ENCODE measurements at regions not wholly inside any gene's neighbourhood (a gene's known extent, or its start where the extent isn't known, plus 50 kb on each side); places are given as distances from the start of the nearest gene placed in this dataset.

DNA sequence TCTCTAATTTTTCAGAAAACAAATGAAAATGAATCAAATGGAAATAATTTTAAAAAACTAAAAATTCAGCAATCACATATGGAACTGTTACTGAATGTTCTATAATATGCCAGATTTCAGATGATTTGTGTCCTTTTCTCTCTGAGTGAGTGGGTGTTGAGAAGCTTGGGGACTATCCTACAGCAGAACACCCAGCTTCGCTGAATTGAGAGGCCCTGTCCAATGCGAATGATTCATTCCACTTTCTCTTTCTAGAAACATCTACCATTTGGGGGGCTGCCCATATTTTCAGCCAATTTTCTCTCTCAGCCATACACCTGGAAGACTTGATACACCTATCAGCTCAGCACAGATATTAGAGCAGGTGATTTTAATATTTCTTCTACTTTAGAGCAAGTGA lies 1666.7 kb downstream of the EFNB2 start:
- TF ChIP-seq, protein P1, sequence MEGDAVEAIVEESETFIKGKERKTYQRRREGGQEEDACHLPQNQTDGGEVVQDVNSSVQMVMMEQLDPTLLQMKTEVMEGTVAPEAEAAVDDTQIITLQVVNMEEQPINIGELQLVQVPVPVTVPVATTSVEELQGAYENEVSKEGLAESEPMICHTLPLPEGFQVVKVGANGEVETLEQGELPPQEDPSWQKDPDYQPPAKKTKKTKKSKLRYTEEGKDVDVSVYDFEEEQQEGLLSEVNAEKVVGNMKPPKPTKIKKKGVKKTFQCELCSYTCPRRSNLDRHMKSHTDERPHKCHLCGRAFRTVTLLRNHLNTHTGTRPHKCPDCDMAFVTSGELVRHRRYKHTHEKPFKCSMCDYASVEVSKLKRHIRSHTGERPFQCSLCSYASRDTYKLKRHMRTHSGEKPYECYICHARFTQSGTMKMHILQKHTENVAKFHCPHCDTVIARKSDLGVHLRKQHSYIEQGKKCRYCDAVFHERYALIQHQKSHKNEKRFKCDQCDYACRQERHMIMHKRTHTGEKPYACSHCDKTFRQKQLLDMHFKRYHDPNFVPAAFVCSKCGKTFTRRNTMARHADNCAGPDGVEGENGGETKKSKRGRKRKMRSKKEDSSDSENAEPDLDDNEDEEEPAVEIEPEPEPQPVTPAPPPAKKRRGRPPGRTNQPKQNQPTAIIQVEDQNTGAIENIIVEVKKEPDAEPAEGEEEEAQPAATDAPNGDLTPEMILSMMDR (IDR thresholded peaks at IDR 0.05; ENCODE audit: poor library complexity, severe bottlenecking), result no peak
- DNase-seq (ENCODE audit: low spot score) (no peak), ATAC-seq (ENCODE audit: low read depth) (no peak)
- no peak overlapping the region for H3K4me3 ChIP-seq (ENCODE audit: severe bottlenecking)
- H3K36me3 ChIP-seq (ENCODE audit: low read depth), result no peaks in the 10 kb centered on the region
- H3K9me3 ChIP-seq (ENCODE audit: severe bottlenecking), result no peaks in the 10 kb centered on the region
- no peaks in the 10 kb centered on the region for H3K27me3 ChIP-seq (ENCODE audit: insufficient read depth, poor library complexity, severe bottlenecking)
- no peaks in the 10 kb centered on the region for H3K4me1 ChIP-seq (ENCODE audit: insufficient read depth, poor library complexity, severe bottlenecking)
- H3K27ac ChIP-seq (ENCODE audit: poor library complexity, severe bottlenecking), result no peak overlapping the region

DNA sequence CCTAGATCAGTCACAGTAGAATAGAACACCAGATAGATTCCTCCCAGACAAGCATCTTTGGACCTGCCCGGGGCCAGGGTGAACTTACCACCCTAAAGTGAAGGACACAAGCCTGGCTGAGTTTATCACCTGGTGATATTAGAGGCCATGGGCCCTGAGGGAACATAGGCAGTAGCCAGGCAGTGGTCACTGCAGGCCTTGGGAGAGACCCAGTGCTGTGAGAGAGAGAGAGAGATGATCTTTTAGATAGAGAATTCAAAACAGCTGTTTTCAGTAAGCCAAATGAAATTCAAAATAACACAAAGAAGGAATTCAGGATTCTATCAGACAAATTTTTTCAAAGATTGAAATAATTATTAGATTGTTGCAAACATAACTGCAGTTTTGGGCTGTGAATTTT lies 1679.9 kb downstream of the EFNB2 start:
- H3K9me3 ChIP-seq (ENCODE audit: severe bottlenecking), result no peaks in the 10 kb centered on the region
- H3K27me3 ChIP-seq (ENCODE audit: insufficient read depth, poor library complexity, severe bottlenecking), result no peaks in the 10 kb centered on the region
- DNase-seq (ENCODE audit: low spot score) (no peak), ATAC-seq (ENCODE audit: low read depth) (no peak)
- H3K4me3 ChIP-seq (ENCODE audit: severe bottlenecking), result no peak overlapping the region
- H3K27ac ChIP-seq (ENCODE audit: poor library complexity, severe bottlenecking), result no peak overlapping the region
- TF ChIP-seq, protein P1 (IDR thresholded peaks at IDR 0.05; ENCODE audit: poor library complexity, severe bottlenecking), result no peak
- H3K36me3 ChIP-seq (ENCODE audit: low read depth), result no peaks in the 10 kb centered on the region
- H3K4me1 ChIP-seq (ENCODE audit: insufficient read depth, poor library complexity, severe bottlenecking), result no peaks in the 10 kb centered on the region

DNA sequence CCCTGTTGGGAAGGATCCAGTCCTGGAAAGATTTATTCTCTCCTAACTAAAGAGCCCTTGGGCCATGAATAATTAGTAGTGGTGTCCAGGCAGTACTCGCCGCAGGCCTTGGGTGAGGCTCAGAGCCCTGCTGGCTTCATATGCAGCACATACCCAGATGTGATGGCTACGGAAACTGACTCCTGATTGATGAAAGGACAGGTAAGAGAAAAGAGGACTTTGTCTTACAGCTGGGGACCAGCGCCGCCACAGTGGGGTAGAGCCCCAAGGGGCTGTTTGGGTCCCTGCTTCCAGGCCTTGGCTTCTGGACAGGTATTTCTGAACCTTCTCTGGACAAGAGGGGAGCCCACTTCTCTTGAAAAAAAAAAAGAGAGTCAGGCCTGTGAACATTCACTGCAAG lies 1680.8 kb downstream of the EFNB2 start:
- no peak overlapping the region for H3K4me3 ChIP-seq (ENCODE audit: severe bottlenecking)
- H3K27me3 ChIP-seq (ENCODE audit: insufficient read depth, poor library complexity, severe bottlenecking), result no peaks in the 10 kb centered on the region
- ATAC-seq (ENCODE audit: low read depth) (no peak), DNase-seq (ENCODE audit: low spot score) (no peak)
- H3K27ac ChIP-seq (ENCODE audit: poor library complexity, severe bottlenecking), result no peak overlapping the region
- no peaks in the 10 kb centered on the region for H3K4me1 ChIP-seq (ENCODE audit: insufficient read depth, poor library complexity, severe bottlenecking)
- no peaks in the 10 kb centered on the region for H3K9me3 ChIP-seq (ENCODE audit: severe bottlenecking)
- TF ChIP-seq, protein P1 (IDR thresholded peaks at IDR 0.05; ENCODE audit: poor library complexity, severe bottlenecking), result no peak
- no peaks in the 10 kb centered on the region for H3K36me3 ChIP-seq (ENCODE audit: low read depth)

DNA sequence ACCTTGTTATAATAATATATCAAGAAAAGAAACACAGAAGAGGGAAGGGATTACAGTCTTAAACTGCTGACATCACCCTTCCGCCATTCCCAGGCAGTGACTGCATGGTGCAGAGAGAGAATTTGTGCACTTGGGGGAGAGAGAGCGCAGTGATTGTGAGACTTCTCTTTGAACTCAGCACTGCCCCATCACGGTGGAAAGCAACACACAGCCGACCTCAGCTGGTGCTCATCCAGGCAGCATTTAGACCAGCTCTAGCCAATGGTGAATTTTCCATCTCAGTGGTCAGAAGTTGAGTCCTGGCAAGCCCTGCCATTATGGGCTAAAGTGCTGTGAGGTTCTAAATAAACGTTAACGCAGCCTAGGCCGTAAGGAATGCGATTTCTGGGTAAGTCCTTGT lies 1681.5 kb downstream of the EFNB2 start:
- TF ChIP-seq, protein P1 (IDR thresholded peaks at IDR 0.05; ENCODE audit: poor library complexity, severe bottlenecking), result no peak

DNA sequence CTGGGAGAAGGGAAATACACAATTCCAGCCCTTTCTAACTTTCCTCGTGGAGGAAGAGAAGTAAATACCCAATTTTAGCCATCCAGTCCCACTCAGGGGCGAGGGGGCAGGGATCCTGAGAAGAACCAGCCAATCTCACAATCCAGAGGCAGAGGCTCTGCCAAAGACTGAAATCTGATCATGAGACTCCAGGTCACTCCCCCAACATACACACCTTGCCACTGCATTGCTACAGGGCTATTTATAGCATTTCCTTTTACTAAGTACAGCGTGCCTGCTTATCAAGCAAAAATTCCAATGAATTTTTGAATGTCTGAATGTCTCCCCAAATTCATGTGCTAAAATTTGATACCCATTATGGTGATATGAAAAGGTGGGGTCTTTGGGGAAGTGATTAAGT lies 1687.5 kb downstream of the EFNB2 start:
- ATAC-seq (ENCODE audit: low read depth), result peak; percentile 73
- H3K36me3 ChIP-seq (ENCODE audit: low read depth), result no peaks in the 10 kb centered on the region

More for the DNA sequence above, 1681.5 kb downstream of the EFNB2 start:
- H3K4me3 ChIP-seq (ENCODE audit: severe bottlenecking), result no peak overlapping the region
- no peaks in the 10 kb centered on the region for H3K4me1 ChIP-seq (ENCODE audit: insufficient read depth, poor library complexity, severe bottlenecking)
- ATAC-seq (ENCODE audit: low read depth) (no peak), DNase-seq (ENCODE audit: low spot score) (no peak)
- no peaks in the 10 kb centered on the region for H3K36me3 ChIP-seq (ENCODE audit: low read depth)
- H3K27me3 ChIP-seq (ENCODE audit: insufficient read depth, poor library complexity, severe bottlenecking), result no peaks in the 10 kb centered on the region
- H3K9me3 ChIP-seq (ENCODE audit: severe bottlenecking), result no peaks in the 10 kb centered on the region
- no peak overlapping the region for H3K27ac ChIP-seq (ENCODE audit: poor library complexity, severe bottlenecking)

More for the DNA sequence above, 1687.5 kb downstream of the EFNB2 start:
- Histone ChIP-seq H3K4me1 (ENCODE audit: insufficient read depth, poor library complexity, severe bottlenecking) (no peaks in the 10 kb centered on the region), H3K4me3 (ENCODE audit: severe bottlenecking) (no peak overlapping the region), H3K27me3 (ENCODE audit: insufficient read depth, poor library complexity, severe bottlenecking) (no peaks in the 10 kb centered on the region), H3K9me3 (ENCODE audit: severe bottlenecking) (no peaks in the 10 kb centered on the region), H3K27ac (ENCODE audit: poor library complexity, severe bottlenecking) (no peak overlapping the region)
- DNase-seq (ENCODE audit: low spot score), result no peak
- TF ChIP-seq, protein P1 (IDR thresholded peaks at IDR 0.05; ENCODE audit: poor library complexity, severe bottlenecking), result no peak

Data from RWPE2 (cell line).